ENCODE measurements at regions not wholly inside any gene's neighbourhood (a gene's known extent, or its start where the extent isn't known, plus 50 kb on each side); places are given as distances from the start of the nearest gene placed in this dataset.

DNA sequence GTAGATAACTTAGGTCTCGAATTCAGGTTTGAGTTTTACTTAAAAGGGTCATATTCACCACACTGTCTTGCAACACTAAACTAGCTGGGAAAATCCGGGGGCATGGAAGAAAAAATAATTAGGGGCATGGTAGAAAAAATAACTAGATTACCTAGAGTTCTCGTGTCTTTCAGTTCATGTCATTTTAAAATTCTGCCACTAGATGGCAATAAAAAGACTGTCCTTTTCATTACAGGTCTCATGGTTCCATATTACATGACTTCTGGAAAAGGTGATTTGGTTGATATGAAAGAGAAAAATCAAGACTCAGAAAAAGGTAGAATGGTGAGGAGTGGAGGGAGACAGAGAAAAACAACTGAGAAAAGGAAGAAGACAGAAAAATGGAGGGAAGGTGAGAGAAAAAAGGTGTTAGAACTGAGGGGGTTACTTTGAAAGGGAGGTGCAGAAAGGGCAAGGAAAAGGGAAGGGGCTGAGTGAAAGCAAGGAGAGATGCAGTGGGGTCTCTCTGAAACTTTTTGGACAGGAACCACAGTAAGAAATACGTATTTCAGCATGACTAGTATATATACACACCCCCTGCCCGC lies 299.0 kb downstream of the KLF12 start:
- TF ChIP-seq POLR2A (IDR thresholded peaks at IDR 0.05; ENCODE audit: low read length) (no peak), GATA1 (IDR thresholded peaks at IDR 0.05; ENCODE audit: low read depth, low read length) (no peak)
